Astrocyte of the spinal cord (primary cell): ENCODE measurements at regions not wholly inside any gene's neighbourhood (a gene's known extent, or its start where the extent isn't known, plus 50 kb on each side); places are given as distances from the start of the nearest gene placed in this dataset.

ENCODE experiments used
- DNase-seq: peaks from one replicate; pipeline ENCODE4 v3.0.0; 2011; ENCODE audit warnings: low read depth, low spot score
- H3K4me3 ChIP-seq: 2 replicates; pipeline ENCODE4 v1.5.1; 2011; ENCODE audit warnings: low read depth, mild to moderate bottlenecking, low read length, moderate library complexity
- CTCF ChIP-seq: IDR thresholded peaks from 2 replicates; pipeline ENCODE4 v1.5.1; 2012; ENCODE audit warnings: low read depth, mild to moderate bottlenecking, low read length, inconsistent platforms
- in situ Hi-C: cut with HindIII; loops from 2 replicates; pipeline ENCODE4 v1.10.0; 2017; ENCODE audit warnings: low sequenced_read_pairs

GRCh38 chr15:81987628-81988027, 58.2 kb downstream of the MEX3B start:
- no peak for TF ChIP-seq CTCF
- no peak overlapping the region for H3K4me3 ChIP-seq
- in situ Hi-C loops, result no loop called here
- DNase-seq, result no peak

DNA sequence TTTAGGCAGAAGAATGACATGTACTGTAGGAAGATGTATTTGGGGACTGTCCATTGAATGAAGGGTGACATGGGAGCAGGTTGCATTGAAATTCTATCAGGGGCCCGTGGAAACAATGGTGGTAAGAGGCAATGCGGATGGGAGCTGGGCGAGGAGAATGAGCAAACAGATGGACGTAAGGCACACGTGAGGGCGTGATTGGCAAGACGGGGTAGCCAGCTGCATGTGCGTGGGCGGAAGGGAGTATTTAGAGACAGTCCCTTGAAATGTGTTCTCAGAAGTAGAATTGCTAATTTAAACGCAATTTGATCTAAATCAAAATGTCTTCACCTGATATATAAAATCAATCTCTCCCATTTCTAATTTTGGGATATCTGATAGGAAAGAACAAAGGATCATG, 62.3 kb downstream of the MEX3B start:
- H3K4me3 ChIP-seq, result no peak overlapping the region
- no peak for DNase-seq
- in situ Hi-C loops, result no loop called here
- TF ChIP-seq CTCF, result no peak

GRCh38 chr15:81982808-81983207, 63.0 kb downstream of the MEX3B start:
- no peak for TF ChIP-seq CTCF
- DNase-seq, result no peak
- in situ Hi-C loops, result no loop called here
- H3K4me3 ChIP-seq, result no peak overlapping the region

GRCh38 chr15:81981908-81982307, 63.9 kb downstream of the MEX3B start:
- no peak overlapping the region for H3K4me3 ChIP-seq
- no peak for TF ChIP-seq CTCF
- in situ Hi-C loops, result no loop called here
- no peak for DNase-seq

DNA sequence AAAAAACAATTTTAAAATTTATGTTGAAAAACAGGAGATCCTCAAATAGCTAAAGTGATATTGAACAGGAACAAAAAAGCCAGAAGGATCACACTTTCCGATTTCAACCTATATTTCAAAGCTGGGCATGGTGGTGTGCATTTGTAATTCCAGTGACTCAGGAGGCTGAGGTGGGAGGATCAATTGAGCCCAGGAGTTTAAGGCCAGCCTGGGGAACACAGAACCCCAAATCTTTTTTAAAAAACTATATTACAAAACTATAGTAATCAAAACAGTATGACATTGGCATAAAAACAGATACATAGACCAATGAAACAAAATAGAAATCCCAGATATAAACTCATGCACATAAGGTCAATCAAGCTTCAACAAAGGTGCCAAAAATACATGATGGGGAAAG, 68.4 kb downstream of the MEX3B start:
- in situ Hi-C loops, result no loop called here
- no peak for DNase-seq
- TF ChIP-seq CTCF, result no peak
- no peak overlapping the region for H3K4me3 ChIP-seq

DNA sequence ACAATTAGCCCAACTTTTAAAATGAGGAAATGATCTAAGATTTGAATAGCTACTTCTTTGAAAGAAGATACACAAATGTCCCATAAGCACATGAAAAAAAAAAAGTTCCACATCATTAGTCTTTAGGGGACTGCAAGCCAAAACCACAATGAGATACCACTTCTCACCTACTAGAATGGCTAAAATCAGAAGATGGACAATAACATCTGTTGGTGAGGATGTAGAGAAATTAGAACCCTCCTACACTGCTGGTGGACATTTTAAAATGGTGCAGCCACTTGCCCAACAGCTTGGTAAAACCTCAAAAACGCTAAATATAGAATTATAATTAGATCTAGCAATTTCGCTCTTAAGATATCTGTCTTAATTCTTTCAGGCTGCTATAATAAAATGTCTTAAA, 77.1 kb downstream of the MEX3B start:
- in situ Hi-C loops, result no loop called here
- TF ChIP-seq CTCF, result no peak
- no peak for DNase-seq
- H3K4me3 ChIP-seq, result no peak overlapping the region

DNA sequence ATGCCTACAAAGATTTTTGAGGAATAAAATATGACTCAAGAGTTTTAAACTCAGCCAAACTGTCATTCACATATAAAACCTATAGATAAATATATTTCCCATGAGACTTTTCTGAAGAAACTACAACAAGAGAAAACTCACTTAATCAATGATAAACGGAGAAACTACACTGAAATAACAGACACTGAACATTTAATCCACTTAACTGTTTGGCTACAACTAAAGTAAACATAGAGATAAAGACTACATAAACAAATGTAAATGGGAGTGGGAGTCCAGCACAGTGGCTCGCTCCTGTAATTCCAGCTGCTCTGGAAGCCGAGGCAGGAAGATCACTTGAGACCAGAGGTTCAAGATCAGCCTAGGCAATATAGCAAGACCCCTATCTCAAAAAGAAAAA, 79.2 kb downstream of the MEX3B start:
- no peak overlapping the region for H3K4me3 ChIP-seq
- in situ Hi-C loops, result no loop called here
- DNase-seq, result no peak
- no peak for TF ChIP-seq CTCF
